Activated CD4-positive, alpha-beta T cell treated with anti-CD3 and anti-CD28 coated beads for 36 hours (primary cell): ENCODE measurements at regions not wholly inside any gene's neighbourhood (a gene's known extent, or its start where the extent isn't known, plus 50 kb on each side); places are given as distances from the start of the nearest gene placed in this dataset.

ENCODE experiments used
- ATAC-seq: fragments of 200-7000 bp; cut with Tn5 transposase; one replicate; pipeline ENCODE4 v1.10.0; 2021; ENCODE audit warnings: mild to moderate bottlenecking, moderate library complexity
- CTCF ChIA-PET: fragments of 350-600 bp; sonication (Branson Sonifier 250); formaldehyde crosslinking; loops from one replicate; lab custom pipeline; 2021; ENCODE audit warnings: antibody characterized with exemption; lab: Charles Lee
- POLR2A ChIA-PET: fragments of 350-600 bp; sonication (Branson Sonifier 250); formaldehyde crosslinking; loops from one replicate; lab custom pipeline; 2021; ENCODE audit warnings: antibody characterized with exemption, inconsistent platforms; lab: Charles Lee
- DNase-seq: peaks from one replicate; pipeline ENCODE4 v3.0.0-alpha.2; 2020
- H3K27ac Mint-ChIP-seq: one replicate; pipeline ENCODE4 v1.8.0; 2021; ENCODE audit warnings: mixed read lengths
- H3K27me3 Mint-ChIP-seq: one replicate; pipeline ENCODE4 v1.8.0; 2021; ENCODE audit warnings: mixed read lengths
- H3K36me3 Mint-ChIP-seq: one replicate; pipeline ENCODE4 v1.8.0; 2021; ENCODE audit warnings: low read depth, mixed read lengths
- H3K4me1 Mint-ChIP-seq: one replicate; pipeline ENCODE4 v1.8.0; 2021; ENCODE audit warnings: mixed read lengths
- H3K4me3 Mint-ChIP-seq: one replicate; pipeline ENCODE4 v1.8.0; 2021; ENCODE audit warnings: mild to moderate bottlenecking, moderate library complexity, mixed read lengths
- H3K9me3 Mint-ChIP-seq: one replicate; pipeline ENCODE4 v1.8.0; 2021; ENCODE audit warnings: low read depth, mixed read lengths
- intact Hi-C, 2 experiments: fragments of 100-400 bp; cut with DNase I in 1 of 2; cut with micrococcal nuclease in 1 of 2; formaldehyde crosslinking; loops; one replicate each; pipeline versions ENCODE4 v1.14.2 to v1.15.1; 2022 to 2024; cut with DNase I, micrococcal nuclease

- ATAC-seq (no peak), DNase-seq (no peak)
- intact Hi-C loops: no loop called here
- Mint-ChIP-seq H3K27ac (no peak overlapping the region), H3K9me3 (peaks cover 6% of the 10 kb centered on the region), H3K4me1 (no peaks in the 10 kb centered on the region), H3K27me3 (no peaks in the 10 kb centered on the region), H3K36me3 (peaks cover 12% of the 10 kb centered on the region), H3K4me3 (no peak overlapping the region)
- CTCF ChIA-PET: interaction anchor here (0.8 kb wide), 1 partner anchor 214 kb away, joined by 3 read pairs; no protein-coding TSS in a partner anchor
- POLR2A ChIA-PET: no interaction called here
Measured at GRCh38 chr21:28804089-28804670, 188.5 kb downstream of the LTN1 start.

GRCh38 chr21:28801906-28802305 lies 190.8 kb downstream of the LTN1 start:
- intact Hi-C loops: no loop called here
- POLR2A ChIA-PET: no interaction called here

GRCh38 chr21:28799926-28800325 lies 192.8 kb downstream of the LTN1 start:
- Mint-ChIP-seq H3K4me1 (no peaks in the 10 kb centered on the region), H3K9me3 (no peaks in the 10 kb centered on the region), H3K27me3 (no peaks in the 10 kb centered on the region), H3K27ac (no peak overlapping the region), H3K36me3 (no peaks in the 10 kb centered on the region), H3K4me3 (no peak overlapping the region)
- CTCF ChIA-PET: no interaction called here
- intact Hi-C loops: no loop called here
- DNase-seq (no peak), ATAC-seq (no peak)
- POLR2A ChIA-PET: no interaction called here

More at GRCh38 chr21:28801906-28802305, 190.8 kb downstream of the LTN1 start:
- Mint-ChIP-seq H3K4me1 (no peaks in the 10 kb centered on the region), H3K36me3 (peaks cover 4% of the 10 kb centered on the region), H3K27me3 (no peaks in the 10 kb centered on the region), H3K9me3 (no peaks in the 10 kb centered on the region), H3K27ac (no peak overlapping the region), H3K4me3 (no peak overlapping the region)
- CTCF ChIA-PET: interaction anchor here (0.7 to 1.0 kb wide), 2 partner anchors 10 to 56 kb away, joined by 3 read pairs; no protein-coding TSS in a partner anchor
- ATAC-seq (peak; percentile 53), DNase-seq (no peak)

- ATAC-seq: no peak
- POLR2A ChIA-PET: no interaction called here
- no peaks in the 10 kb centered on the region for H3K4me1 Mint-ChIP-seq
- H3K27me3 Mint-ChIP-seq: no peaks in the 10 kb centered on the region
- no peaks in the 10 kb centered on the region for H3K36me3 Mint-ChIP-seq
- no peak overlapping the region for H3K4me3 Mint-ChIP-seq
- CTCF ChIA-PET: no interaction called here
- intact Hi-C loops: no loop called here
- no peak overlapping the region for H3K27ac Mint-ChIP-seq
- DNase-seq: no peak
- H3K9me3 Mint-ChIP-seq: no peaks in the 10 kb centered on the region
Measured at GRCh38 chr21:28798798-28799197, 193.9 kb downstream of the LTN1 start.

GRCh38 chr21:28795251-28795650 lies 197.4 kb downstream of the LTN1 start:
- H3K36me3 Mint-ChIP-seq: no peaks in the 10 kb centered on the region
- H3K4me3 Mint-ChIP-seq: no peak overlapping the region
- ATAC-seq: no peak
- no peaks in the 10 kb centered on the region for H3K27me3 Mint-ChIP-seq
- POLR2A ChIA-PET: no interaction called here
- CTCF ChIA-PET: no interaction called here
- H3K9me3 Mint-ChIP-seq: no peaks in the 10 kb centered on the region
- H3K4me1 Mint-ChIP-seq: no peaks in the 10 kb centered on the region
- no peak for DNase-seq
- no peak overlapping the region for H3K27ac Mint-ChIP-seq
- intact Hi-C loops: no loop called here

GRCh38 chr21:28794371-28794851 lies 198.3 kb downstream of the LTN1 start:
- Mint-ChIP-seq H3K27ac (no peak overlapping the region), H3K4me3 (no peak overlapping the region), H3K27me3 (no peaks in the 10 kb centered on the region), H3K9me3 (no peaks in the 10 kb centered on the region), H3K36me3 (no peaks in the 10 kb centered on the region), H3K4me1 (no peaks in the 10 kb centered on the region)
- intact Hi-C loops: no loop called here
- DNase-seq (no peak), ATAC-seq (no peak)
- CTCF ChIA-PET: no interaction called here
- POLR2A ChIA-PET: no interaction called here

- Mint-ChIP-seq H3K4me1 (no peaks in the 10 kb centered on the region), H3K27me3 (no peaks in the 10 kb centered on the region), H3K36me3 (no peaks in the 10 kb centered on the region), H3K4me3 (no peak overlapping the region), H3K9me3 (no peaks in the 10 kb centered on the region), H3K27ac (no peak overlapping the region)
- ChIA-PET CTCF (interaction anchor here (0.7 to 1.4 kb wide), 4 partner anchors 8 to 48 kb away, joined by 3 to 8 read pairs (median 4); no protein-coding TSS in a partner anchor), POLR2A (no interaction called here)
- ATAC-seq (no peak), DNase-seq (no peak)
- intact Hi-C loops: no loop called here
Measured at GRCh38 chr21:28793043-28793442, 199.6 kb downstream of the LTN1 start.

- CTCF ChIA-PET: interaction anchor here (1.2 to 1.4 kb wide), 2 partner anchors 10 to 46 kb away, joined by 3 to 8 read pairs; no protein-coding TSS in a partner anchor
- ATAC-seq (no peak), DNase-seq (peak; percentile 37)
- Mint-ChIP-seq H3K36me3 (no peaks in the 10 kb centered on the region), H3K4me3 (no peak overlapping the region), H3K9me3 (no peaks in the 10 kb centered on the region), H3K27me3 (no peaks in the 10 kb centered on the region), H3K4me1 (no peaks in the 10 kb centered on the region), H3K27ac (no peak overlapping the region)
- POLR2A ChIA-PET: no interaction called here
- intact Hi-C loops: no loop called here
Measured at GRCh38 chr21:28791595-28792282, 200.9 kb downstream of the LTN1 start.

- peaks cover 5% of the 10 kb centered on the region for H3K9me3 Mint-ChIP-seq
- no peaks in the 10 kb centered on the region for H3K4me1 Mint-ChIP-seq
- POLR2A ChIA-PET: no interaction called here
- DNase-seq (no peak), ATAC-seq (no peak)
- no peak overlapping the region for H3K27ac Mint-ChIP-seq
- H3K27me3 Mint-ChIP-seq: no peaks in the 10 kb centered on the region
- intact Hi-C loops: no loop called here
- CTCF ChIA-PET: no interaction called here
- H3K4me3 Mint-ChIP-seq: no peak overlapping the region
- H3K36me3 Mint-ChIP-seq: peaks cover 8% of the 10 kb centered on the region
Measured at GRCh38 chr21:28790335-28790734, 202.3 kb downstream of the LTN1 start.

- Mint-ChIP-seq H3K4me1 (no peaks in the 10 kb centered on the region), H3K9me3 (peaks cover 10% of the 10 kb centered on the region), H3K27ac (no peak overlapping the region), H3K36me3 (peaks cover 16% of the 10 kb centered on the region), H3K27me3 (no peaks in the 10 kb centered on the region), H3K4me3 (no peak overlapping the region)
- ATAC-seq (no peak), DNase-seq (no peak)
- CTCF ChIA-PET: no interaction called here
- intact Hi-C loops: no loop called here
- POLR2A ChIA-PET: no interaction called here
Measured at GRCh38 chr21:28789523-28789922, 203.2 kb downstream of the LTN1 start.

- Mint-ChIP-seq H3K9me3 (peaks cover 10% of the 10 kb centered on the region), H3K4me3 (no peak overlapping the region)
Measured at GRCh38 chr21:28788030-28788429, 204.6 kb downstream of the LTN1 start.

GRCh38 chr21:28783641-28784185 lies 209.0 kb downstream of the LTN1 start:
- Mint-ChIP-seq H3K4me1 (no peaks in the 10 kb centered on the region), H3K4me3 (no peak overlapping the region), H3K9me3 (peaks cover 10% of the 10 kb centered on the region), H3K36me3 (peaks cover 18% of the 10 kb centered on the region), H3K27ac (no peak overlapping the region), H3K27me3 (no peaks in the 10 kb centered on the region)
- CTCF ChIA-PET: interaction anchor here (1.2 kb wide), 1 partner anchor 12 kb away, joined by 3 read pairs; no protein-coding TSS in a partner anchor
- POLR2A ChIA-PET: no interaction called here
- ATAC-seq: no peak
- DNase-seq: no peak
- intact Hi-C loops: no loop called here

More at GRCh38 chr21:28788030-28788429, 204.6 kb downstream of the LTN1 start:
- DNase-seq: no peak
- CTCF ChIA-PET: no interaction called here
- intact Hi-C loops: no loop called here
- peaks cover 16% of the 10 kb centered on the region for H3K36me3 Mint-ChIP-seq
- no peak overlapping the region for H3K27ac Mint-ChIP-seq
- H3K27me3 Mint-ChIP-seq: no peaks in the 10 kb centered on the region
- no peaks in the 10 kb centered on the region for H3K4me1 Mint-ChIP-seq
- POLR2A ChIA-PET: no interaction called here
- no peak for ATAC-seq
